Endothelial cell of umbilical vein (primary cell): ENCODE measurements at regions not wholly inside any gene's neighbourhood (a gene's known extent, or its start where the extent isn't known, plus 50 kb on each side); places are given as distances from the start of the nearest gene placed in this dataset.

Experiments used
- BruUV-seq: library from RNA; stranded (reverse); fragments of 400-500 nt; replicated peaks from 2 replicates; lab custom pipeline; 2021; lab: Mats Ljungman, UMichigan
- CTCF ChIA-PET: fragments of 300-600, 350-600 bp; sonication (Branson Sonifier 250); formaldehyde crosslinking; loops from one replicate; lab custom pipeline; 2021; ENCODE audit warnings: antibody characterized with exemption, inconsistent platforms; lab: Charles Lee
- POLR2A ChIA-PET: fragments of 300-600, 350-600 bp; sonication (Branson Sonifier 250); formaldehyde crosslinking; loops from one replicate; lab custom pipeline; 2021; ENCODE audit warnings: antibody characterized with exemption, inconsistent platforms; lab: Charles Lee
- DNase-seq: peaks from one replicate; pipeline ENCODE4 v3.0.0-alpha.2; 2011; ENCODE audit warnings: low read depth, low spot score
- FAIRE-seq: peaks from 2 replicates; lab custom pipeline; 2011; peaks lifted over from hg19 to GRCh38; lab: Jason Lieb, UNC
- H2AFZ ChIP-seq: 2 replicates; pipeline ENCODE4 v1.6.0; 2012; ENCODE audit warnings: low read depth, low read length, control low read depth, inconsistent platforms
- H3K27ac ChIP-seq: 2 replicates; pipeline ENCODE4 v1.5.1; 2011; ENCODE audit warnings: low read depth, mild to moderate bottlenecking, control low read depth, low read length, moderate library complexity; ENCODE audit not compliant: insufficient read depth
- H3K27me3 ChIP-seq, 2 experiments: 2 replicates each; pipeline versions ENCODE4 v1.6.0 to v1.6.1; 2011; ENCODE audit warnings: low read length in 2 of 2, mixed read lengths in 1 of 2; ENCODE audit not compliant: control insufficient read depth in 2 of 2, insufficient read depth in 2 of 2
- H3K36me3 ChIP-seq, 2 experiments: 2 replicates in 1 of 2; 3 replicates in 1 of 2; pipeline ENCODE4 v1.5.1; 2011; ENCODE audit warnings: low read length in 2 of 2, mild to moderate bottlenecking in 1 of 2, moderate library complexity in 1 of 2; ENCODE audit not compliant: control insufficient read depth in 2 of 2, insufficient read depth in 2 of 2; ENCODE audit errors: extremely low read depth in 1 of 2
- H3K4me1 ChIP-seq: 3 replicates; pipeline ENCODE4 v1.5.1; 2011; ENCODE audit warnings: mild to moderate bottlenecking, low read length; ENCODE audit not compliant: control insufficient read depth, insufficient read depth; ENCODE audit errors: extremely low read depth
- H3K4me2 ChIP-seq: 2 replicates; pipeline ENCODE4 v1.6.1; 2011; ENCODE audit warnings: low read length, control low read depth, mixed read lengths; ENCODE audit not compliant: insufficient read depth
- H3K4me3 ChIP-seq, 3 experiments: fragments of 200-600 bp in 1 of 3; sonication (generic), shearing (Covaris generic) in 1 of 3; replicated peaks in 1 of 3; 2 replicates each; pipeline ENCODE4 v1.5.1; 2011 to 2016; ENCODE audit warnings: control low read depth in 3 of 3, low read length in 3 of 3, mild to moderate bottlenecking in 2 of 3, inconsistent platforms in 1 of 3, low read depth in 1 of 3, moderate library complexity in 1 of 3; ENCODE audit not compliant: insufficient read depth in 1 of 3
- H3K79me2 ChIP-seq: 2 replicates; pipeline ENCODE4 v1.6.0; 2012; ENCODE audit warnings: low read length, inconsistent platforms; ENCODE audit not compliant: control insufficient read depth, insufficient read depth
- H3K9ac ChIP-seq: replicated peaks from 2 replicates; pipeline ENCODE3; 2011; ENCODE audit warnings: low read length, control low read depth; ENCODE audit not compliant: insufficient read depth; ENCODE audit errors: extremely low read depth
- H3K9me1 ChIP-seq: replicated peaks from 3 replicates; pipeline ENCODE4 v1.6.0; 2011; ENCODE audit warnings: mild to moderate bottlenecking, low read length; ENCODE audit not compliant: control insufficient read depth, insufficient read depth; ENCODE audit errors: extremely low read depth
- H3K9me3 ChIP-seq: replicated peaks from 2 replicates; pipeline ENCODE4 v1.5.1; 2012; ENCODE audit warnings: low read length, inconsistent platforms; ENCODE audit not compliant: control insufficient read depth, insufficient read depth
- H4K20me1 ChIP-seq: replicated peaks from 2 replicates; pipeline ENCODE3; 2011; ENCODE audit warnings: mild to moderate bottlenecking, low read length; ENCODE audit not compliant: control insufficient read depth, insufficient read depth; ENCODE audit errors: extremely low read depth
- CTCF ChIP-seq, 2 donors: IDR thresholded peaks; 1 replicate in 1 of 2; 2 replicates in 1 of 2; pipeline ENCODE4 v1.5.1; 2011; ENCODE audit warnings: low read length in 2 of 2, mild to moderate bottlenecking in 2 of 2, moderate library complexity in 2 of 2, control low read depth in 1 of 2, inconsistent platforms in 1 of 2, low read depth in 1 of 2; ENCODE audit not compliant: insufficient read depth in 1 of 2; ENCODE audit errors: extremely low read depth in 1 of 2
- EZH2 ChIP-seq: IDR thresholded peaks from 2 replicates; pipeline ENCODE4 v1.6.1; 2012; ENCODE audit warnings: borderline replicate concordance, low read depth, mild to moderate bottlenecking, moderate library complexity, low read length, inconsistent platforms; ENCODE audit not compliant: severe bottlenecking
- FOS ChIP-seq: IDR thresholded peaks from 2 replicates; pipeline ENCODE4 v1.6.1; 2011; ENCODE audit warnings: mild to moderate bottlenecking, low read length, moderate library complexity, borderline replicate concordance; ENCODE audit not compliant: insufficient read depth
- GATA2 ChIP-seq: IDR thresholded peaks from 2 replicates; pipeline ENCODE4 v1.7.0; 2011; ENCODE audit warnings: low read depth, mild to moderate bottlenecking, moderate library complexity, mixed read lengths, low read length; ENCODE audit not compliant: insufficient read length, insufficient read depth
- JUN ChIP-seq: IDR thresholded peaks from 2 replicates; pipeline ENCODE4 v1.6.1; 2011; ENCODE audit warnings: borderline replicate concordance, low read depth; ENCODE audit not compliant: insufficient read length, insufficient read depth
- MAX ChIP-seq: IDR thresholded peaks from 2 replicates; pipeline ENCODE4 v1.6.1; 2011; ENCODE audit not compliant: insufficient read depth, insufficient read length
- MYC ChIP-seq: IDR thresholded peaks from one replicate; pipeline ENCODE4 v1.6.1; 2011; ENCODE audit warnings: mild to moderate bottlenecking, low read depth, low read length
- POLR2A ChIP-seq: IDR thresholded peaks from 2 replicates; pipeline ENCODE4 v1.6.1; 2012; ENCODE audit warnings: low read depth, mild to moderate bottlenecking, control low read depth, low read length
- POLR2AphosphoS5 ChIP-seq: IDR thresholded peaks from 2 replicates; pipeline ENCODE4 v1.6.1; 2012; ENCODE audit warnings: low read depth, mild to moderate bottlenecking, control low read depth, low read length, moderate library complexity; ENCODE audit not compliant: insufficient read depth
- dilution Hi-C: fragments of 300-500 bp; cut with MboI; formaldehyde crosslinking; loops from one replicate; pipeline ENCODE4 v1.15.0; 2019; ENCODE audit warnings: low sequenced_read_pairs; ENCODE audit not compliant: extremely low pct_ligation_motif_present
- intact Hi-C: fragments of 100-400 bp; cut with micrococcal nuclease; formaldehyde crosslinking; loops from one replicate; pipeline ENCODE4 v1.10.0; 2022

- H4K20me1 ChIP-seq: no peaks in the 10 kb centered on the region
- H2AFZ ChIP-seq: no peak overlapping the region
- ChIA-PET CTCF (interaction anchor here (1.2 kb wide), 1 partner anchor 12 kb away, joined by 3 read pairs; no protein-coding TSS in a partner anchor), POLR2A (no interaction called here)
- FAIRE-seq: no peak
- H3K9ac ChIP-seq: no peak overlapping the region
- no peaks in the 10 kb centered on the region for H3K27me3 ChIP-seq
- no peak overlapping the region for H3K4me2 ChIP-seq
- H3K9me1 ChIP-seq: no peaks in the 10 kb centered on the region
- H3K4me1 ChIP-seq: no peaks in the 10 kb centered on the region
- H3K9me3 ChIP-seq: no peaks in the 10 kb centered on the region
- intact Hi-C loops (no loop called here), dilution Hi-C loops (no loop called here)
- no peak for TF ChIP-seq EZH2
- no peak for TF ChIP-seq JUN
- no peak for TF ChIP-seq POLR2AphosphoS5
- no peak for TF ChIP-seq POLR2A
- TF ChIP-seq GATA2: no peak
- no peak for TF ChIP-seq MYC
- no peak for TF ChIP-seq MAX
- TF ChIP-seq FOS: no peak
- TF ChIP-seq CTCF (IDR thresholded peaks at IDR 0.05; ENCODE audit: extremely low read depth in 1 of 2, insufficient read depth in 1 of 2, low read depth in 1 of 2, low read length in 2 of 2): no peak
- DNase-seq: no peak
- H3K36me3 ChIP-seq: no peaks in the 10 kb centered on the region
- BruUV-seq: no TSS peak
- H3K27ac ChIP-seq: no peak overlapping the region
- no peaks in the 10 kb centered on the region for H3K79me2 ChIP-seq
- H3K4me3 ChIP-seq: no peak overlapping the region
Observed at GRCh38 chr11:110011595-110011994, 81.6 kb upstream of the ZC3H12C start.
